ENCODE measurements at regions not wholly inside any gene's neighbourhood (a gene's known extent, or its start where the extent isn't known, plus 50 kb on each side); places are given as distances from the start of the nearest gene placed in this dataset.

DNA sequence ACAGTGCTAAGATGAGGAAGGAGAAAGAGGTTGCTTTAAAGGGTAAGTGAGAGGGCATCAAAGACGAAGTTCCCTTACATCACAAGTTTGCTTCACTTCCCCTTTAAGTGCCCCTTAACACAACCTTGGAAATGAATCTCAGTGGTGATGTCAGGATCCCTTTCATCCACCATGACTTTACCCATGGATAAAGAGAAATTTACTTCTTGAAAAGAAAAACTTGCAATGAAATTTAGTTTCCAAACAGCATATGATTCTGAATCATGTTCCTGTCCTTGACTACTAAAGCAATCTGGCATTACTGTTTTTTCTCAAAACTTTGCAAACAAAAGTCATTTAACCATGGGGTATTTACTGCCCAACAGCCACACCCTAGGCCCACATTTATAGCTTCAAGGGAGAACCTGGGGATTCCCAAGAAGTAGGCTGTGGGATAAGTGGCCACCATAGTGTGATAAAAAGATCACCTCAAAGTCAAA, 135.9 kb downstream of the ITGB8 start:
- no peaks in the 10 kb centered on the region for H3K4me1 Mint-ChIP-seq
- intact Hi-C loops (cut with micrococcal nuclease), result no loop called here
- no peak for ATAC-seq (ENCODE audit: low read depth)

DNA sequence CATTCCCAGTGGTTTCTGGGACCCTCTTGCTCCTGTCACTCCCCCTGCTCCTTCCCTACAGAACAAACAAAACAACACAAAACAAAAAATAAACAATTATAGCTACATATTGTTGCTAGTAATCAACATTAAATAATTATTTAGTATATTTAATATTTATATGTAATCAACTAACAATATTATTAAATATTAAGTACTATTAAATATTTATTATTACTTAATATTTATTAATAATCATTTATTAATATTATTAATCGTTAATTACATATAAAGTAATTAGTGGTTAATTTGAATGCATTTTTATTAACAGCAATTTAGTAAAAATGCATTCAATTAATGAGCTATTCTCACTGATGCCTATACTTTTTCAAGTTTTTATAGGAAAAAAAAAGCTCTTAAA, 139.4 kb downstream of the ITGB8 start:
- intact Hi-C loops (cut with micrococcal nuclease), result no loop called here
- no CpG with 5 or more reads among the region's 1 CpG for WGBS (ENCODE audit: insufficient coverage)
- Histone ChIP-seq H4K20me1 (ENCODE audit: control insufficient read depth, insufficient read depth, low read length, poor library complexity, severe bottlenecking) (no peaks in the 10 kb centered on the region), H3K4me2 (replicated peaks; ENCODE audit: low read depth, low read length, poor library complexity, severe bottlenecking) (no peak overlapping the region), H3K27ac (ENCODE audit: low read length in 2 of 2) (no peak overlapping the region), H3K4me1 (ENCODE audit: control insufficient read depth in 2 of 2, insufficient read depth in 2 of 2, low read length in 2 of 2) (no peaks in the 10 kb centered on the region), H3K9ac (ENCODE audit: low read length) (no peak overlapping the region), H3K27me3 (replicated peaks in 1 of 4; ENCODE audit: control extremely low read depth in 1 of 4, control insufficient read depth in 3 of 4, insufficient read depth in 4 of 4, low read length in 3 of 4) (peaks cover 0 to 8% (median 0%) of the 10 kb centered on the region in 4 experiments), H2AFZ (ENCODE audit: insufficient read depth, low read depth, low read length, poor library complexity, severe bottlenecking) (no peak overlapping the region), H3K9me3 (ENCODE audit: control extremely low read depth in 1 of 3, control insufficient read depth in 2 of 3, insufficient read depth in 1 of 3, low read length in 2 of 3) (no peaks in the 10 kb centered on the region), H3K4me3 (ENCODE audit: control extremely low read depth in 1 of 5, extremely low read depth in 1 of 5, insufficient read depth in 1 of 5, low read depth in 2 of 5, low read length in 4 of 5) (no peak overlapping the region), H3K79me2 (ENCODE audit: control insufficient read depth, insufficient read depth, low read length) (no peaks in the 10 kb centered on the region), H3K36me3 (replicated peaks in 1 of 2; ENCODE audit: control extremely low read depth in 1 of 2, control insufficient read depth in 1 of 2, extremely low read depth in 1 of 2, insufficient read depth in 2 of 2, low read length in 1 of 2) (no peaks in the 10 kb centered on the region)
- ChIA-PET CTCF (no interaction called here), POLR2A (no interaction called here)
- Mint-ChIP-seq H3K4me1 (no peaks in the 10 kb centered on the region), H3K27ac (no peak overlapping the region), H3K27me3 (peaks cover 24% of the 10 kb centered on the region), H3K4me3 (no peak overlapping the region), H3K9me3 (ENCODE audit: insufficient read depth) (no peaks in the 10 kb centered on the region)
- no peak for TF ChIP-seq EZH2 (IDR thresholded peaks at IDR 0.05; ENCODE audit: borderline replicate concordance, insufficient read depth, low read depth, low read length, poor library complexity, severe bottlenecking)
- TF ChIP-seq, protein P1, sequence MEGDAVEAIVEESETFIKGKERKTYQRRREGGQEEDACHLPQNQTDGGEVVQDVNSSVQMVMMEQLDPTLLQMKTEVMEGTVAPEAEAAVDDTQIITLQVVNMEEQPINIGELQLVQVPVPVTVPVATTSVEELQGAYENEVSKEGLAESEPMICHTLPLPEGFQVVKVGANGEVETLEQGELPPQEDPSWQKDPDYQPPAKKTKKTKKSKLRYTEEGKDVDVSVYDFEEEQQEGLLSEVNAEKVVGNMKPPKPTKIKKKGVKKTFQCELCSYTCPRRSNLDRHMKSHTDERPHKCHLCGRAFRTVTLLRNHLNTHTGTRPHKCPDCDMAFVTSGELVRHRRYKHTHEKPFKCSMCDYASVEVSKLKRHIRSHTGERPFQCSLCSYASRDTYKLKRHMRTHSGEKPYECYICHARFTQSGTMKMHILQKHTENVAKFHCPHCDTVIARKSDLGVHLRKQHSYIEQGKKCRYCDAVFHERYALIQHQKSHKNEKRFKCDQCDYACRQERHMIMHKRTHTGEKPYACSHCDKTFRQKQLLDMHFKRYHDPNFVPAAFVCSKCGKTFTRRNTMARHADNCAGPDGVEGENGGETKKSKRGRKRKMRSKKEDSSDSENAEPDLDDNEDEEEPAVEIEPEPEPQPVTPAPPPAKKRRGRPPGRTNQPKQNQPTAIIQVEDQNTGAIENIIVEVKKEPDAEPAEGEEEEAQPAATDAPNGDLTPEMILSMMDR (IDR thresholded peaks at IDR 0.05), result no peak
- DNase-seq (no peak), ATAC-seq (ENCODE audit: low read depth) (no peak)

More for the DNA sequence above, 135.9 kb downstream of the ITGB8 start:
- no peak overlapping the region for H2AFZ ChIP-seq (ENCODE audit: insufficient read depth, low read depth, low read length, poor library complexity, severe bottlenecking)
- Mint-ChIP-seq H3K4me3 (no peak overlapping the region), H3K27ac (no peak overlapping the region), H3K9me3 (ENCODE audit: insufficient read depth) (no peaks in the 10 kb centered on the region), H3K27me3 (peaks cover 9% of the 10 kb centered on the region)
- POLR2A ChIA-PET, result no interaction called here
- no peaks in the 10 kb centered on the region for H4K20me1 ChIP-seq (ENCODE audit: control insufficient read depth, insufficient read depth, low read length, poor library complexity, severe bottlenecking)
- H3K27ac ChIP-seq (ENCODE audit: low read length in 2 of 2), result no peak overlapping the region
- no peaks in the 10 kb centered on the region for H3K36me3 ChIP-seq (replicated peaks in 1 of 2; ENCODE audit: control extremely low read depth in 1 of 2, control insufficient read depth in 1 of 2, extremely low read depth in 1 of 2, insufficient read depth in 2 of 2, low read length in 1 of 2)
- H3K27me3 ChIP-seq (replicated peaks in 1 of 4; ENCODE audit: control extremely low read depth in 1 of 4, control insufficient read depth in 3 of 4, insufficient read depth in 4 of 4, low read length in 3 of 4), result peaks cover 0 to 6% (median 0%) of the 10 kb centered on the region in 4 experiments
- WGBS (ENCODE audit: insufficient coverage), result no CpG with 5 or more reads among the region's 1 CpG
- H3K79me2 ChIP-seq (ENCODE audit: control insufficient read depth, insufficient read depth, low read length), result no peaks in the 10 kb centered on the region
- H3K4me1 ChIP-seq (ENCODE audit: control insufficient read depth in 2 of 2, insufficient read depth in 2 of 2, low read length in 2 of 2), result no peaks in the 10 kb centered on the region
- H3K9ac ChIP-seq (ENCODE audit: low read length), result no peak overlapping the region
- CTCF ChIA-PET, result no interaction called here
- peaks cover 0 to 6% (median 0%) of the 10 kb centered on the region in 3 donors for H3K9me3 ChIP-seq (ENCODE audit: control extremely low read depth in 1 of 3, control insufficient read depth in 2 of 3, insufficient read depth in 1 of 3, low read length in 2 of 3)
- H3K4me3 ChIP-seq (ENCODE audit: control extremely low read depth in 1 of 5, extremely low read depth in 1 of 5, insufficient read depth in 1 of 5, low read depth in 2 of 5, low read length in 4 of 5), result no peak overlapping the region
- no peak for TF ChIP-seq EZH2 (IDR thresholded peaks at IDR 0.05; ENCODE audit: borderline replicate concordance, insufficient read depth, low read depth, low read length, poor library complexity, severe bottlenecking)
- TF ChIP-seq, protein P1 (IDR thresholded peaks at IDR 0.05), result no peak
- no peak for DNase-seq
- no peak overlapping the region for H3K4me2 ChIP-seq (replicated peaks; ENCODE audit: low read depth, low read length, poor library complexity, severe bottlenecking)
